HCT116 (cell line): ENCODE measurements at regions not wholly inside any gene's neighbourhood (a gene's known extent, or its start where the extent isn't known, plus 50 kb on each side); places are given as distances from the start of the nearest gene placed in this dataset.

Source experiments
- ATAC-seq: fragments of 200-7000 bp; cut with Tn5 transposase; 2 replicates; pipeline ENCODE4 v1.9.1; 2020; ENCODE audit warnings: mild to moderate bottlenecking, moderate library complexity
- BruUV-seq: library from RNA; stranded (reverse); fragments of 400-500 nt; replicated peaks from 2 replicates; lab custom pipeline; 2021; lab: Mats Ljungman, UMichigan
- CTCF ChIA-PET: fragments of 300-600 bp; sonication (Branson Sonifier 250); formaldehyde crosslinking; loops from one replicate; lab custom pipeline; 2021; ENCODE audit warnings: antibody characterized with exemption; lab: Charles Lee
- POLR2A ChIA-PET: fragments of 300-600, 350-600 bp; sonication (Branson Sonifier 250); formaldehyde crosslinking; loops from one replicate; lab custom pipeline; 2021; ENCODE audit warnings: antibody characterized with exemption; lab: Charles Lee
- RAD21 ChIA-PET, 2 experiments: fragments of 300-600 bp; sonication (Branson Sonifier 250); formaldehyde crosslinking; loops; one replicate each; lab custom pipeline; 2023; ENCODE audit warnings: low total read pairs in 2 of 2; ENCODE audit not compliant: uncharacterized antibody in 2 of 2, unreplicated experiment in 2 of 2, low non-redundant PET in 1 of 2; lab: Charles Lee
- DNase-seq: peaks from one replicate; pipeline ENCODE4 v3.0.0-alpha.2; 2010; ENCODE audit warnings: low read depth, low spot score
- H2AFZ ChIP-seq: fragments of 200-600 bp; shearing (Covaris generic), sonication (generic); 2 replicates; pipeline ENCODE4 v1.6.1; 2017; ENCODE audit warnings: low read depth, mixed run types, mixed read lengths, antibody characterized with exemption, low read length; ENCODE audit not compliant: poor library complexity, severe bottlenecking
- H3K27ac ChIP-seq: 2 replicates; pipeline ENCODE4 v1.5.1; 2012; ENCODE audit warnings: low read depth, low read length
- H3K27me3 ChIP-seq: fragments of 200-600 bp; sonication (generic); 2 replicates; pipeline ENCODE4 v1.6.1; 2016; ENCODE audit warnings: mixed run types, low read length, mixed read lengths; ENCODE audit not compliant: insufficient read depth
- H3K36me3 ChIP-seq, 2 experiments: fragments of 200-500 bp in 1 of 2; fragments of 200-600 bp in 1 of 2; sonication (Bioruptor generic) in 1 of 2; sonication (generic) in 1 of 2; 2 replicates each; pipeline versions ENCODE4 v1.5.1 to v1.6.1; 2014 to 2016; ENCODE audit warnings: low read length in 2 of 2, inconsistent platforms in 1 of 2, mixed read lengths in 1 of 2, mixed run types in 1 of 2; ENCODE audit not compliant: insufficient read depth in 2 of 2, control insufficient read depth in 1 of 2
- H3K4me1 ChIP-seq, 2 experiments: fragments of 200-600 bp in 1 of 2; sonication (generic) in 1 of 2; 2 replicates each; pipeline versions ENCODE4 v1.5.1 to v1.6.1; 2012 to 2017; ENCODE audit warnings: low read length in 2 of 2, inconsistent platforms in 1 of 2, mild to moderate bottlenecking in 1 of 2, mixed read lengths in 1 of 2, mixed run types in 1 of 2, moderate library complexity in 1 of 2; ENCODE audit not compliant: insufficient read depth in 2 of 2, control insufficient read depth in 1 of 2
- H3K4me2 ChIP-seq: fragments of 200-600 bp; sonication (generic); 2 replicates; pipeline ENCODE4 v1.6.1; 2017; ENCODE audit warnings: mixed run types, low read length, mixed read lengths
- H3K4me3 ChIP-seq, 2 experiments: fragments of 200-600 bp in 1 of 2; sonication (generic) in 1 of 2; replicated peaks in 1 of 2; 2 replicates each; pipeline ENCODE4 v1.5.1; 2011 to 2016; ENCODE audit warnings: low read length in 2 of 2, control low read depth in 1 of 2, low read depth in 1 of 2, mild to moderate bottlenecking in 1 of 2, mixed read lengths in 1 of 2, mixed run types in 1 of 2
- H3K79me2 ChIP-seq: fragments of 200-600 bp; sonication (generic); 2 replicates; pipeline ENCODE4 v1.6.1; 2017; ENCODE audit warnings: mild to moderate bottlenecking, mixed run types, low read length, moderate library complexity, mixed read lengths; ENCODE audit not compliant: insufficient read depth
- H3K9ac ChIP-seq: fragments of 200-600 bp; sonication (generic); 2 replicates; pipeline ENCODE4 v1.6.1; 2016; ENCODE audit warnings: low read length, mixed read lengths
- H3K9me2 ChIP-seq: fragments of 200-600 bp; sonication (generic), shearing (Covaris generic); 2 replicates; pipeline ENCODE4 v1.6.1; 2017; ENCODE audit warnings: mixed run types, mild to moderate bottlenecking, moderate library complexity; ENCODE audit not compliant: insufficient read depth
- H3K9me3 ChIP-seq, 2 experiments: fragments of 200-500 bp in 1 of 2; fragments of 200-600 bp in 1 of 2; sonication (Bioruptor generic) in 1 of 2; sonication (generic) in 1 of 2; 2 replicates each; pipeline ENCODE4 v1.6.1; 2014 to 2017; ENCODE audit warnings: low read length in 2 of 2, mixed read lengths in 2 of 2, inconsistent platforms in 1 of 2, low read depth in 1 of 2, mild to moderate bottlenecking in 1 of 2, mixed run types in 1 of 2, moderate library complexity in 1 of 2; ENCODE audit not compliant: control insufficient read depth in 1 of 2, insufficient read depth in 1 of 2
- H4K20me1 ChIP-seq: fragments of 200-600 bp; sonication (generic), shearing (Covaris generic); 2 replicates; pipeline ENCODE4 v1.6.1; 2017; ENCODE audit warnings: mixed run types, mild to moderate bottlenecking, moderate library complexity; ENCODE audit not compliant: insufficient read depth
- CBX3 ChIP-seq: IDR thresholded peaks from 2 replicates; pipeline ENCODE4 v1.6.1; 2012; ENCODE audit warnings: low read depth
- CEBPB ChIP-seq: IDR thresholded peaks from 2 replicates; pipeline ENCODE4 v1.6.1; 2012; ENCODE audit warnings: low read depth
- ELF1 ChIP-seq: IDR thresholded peaks from 2 replicates; pipeline ENCODE4 v1.6.1; 2012; ENCODE audit warnings: low read depth, borderline replicate concordance
- EZH2 ChIP-seq: fragments of 200-600 bp; sonication (generic); IDR thresholded peaks from 2 replicates; pipeline ENCODE4 v1.6.1; 2017; ENCODE audit warnings: antibody characterized with exemption, mixed run types
- FOSL1 ChIP-seq: IDR thresholded peaks from 2 replicates; pipeline ENCODE4 v1.6.1; 2012; ENCODE audit warnings: low read depth
- JUND ChIP-seq: IDR thresholded peaks from 2 replicates; pipeline ENCODE4 v1.6.1; 2012
- MAX ChIP-seq: IDR thresholded peaks from 2 replicates; pipeline ENCODE4 v1.6.1; 2012
- POLR2A ChIP-seq: IDR thresholded peaks from 2 replicates; pipeline ENCODE4 v1.7.0; 2011; ENCODE audit warnings: borderline replicate concordance; ENCODE audit not compliant: insufficient read depth, insufficient read length; ENCODE audit errors: extremely low read depth
- POLR2AphosphoS5 ChIP-seq: IDR thresholded peaks from 2 replicates; pipeline ENCODE4 v1.6.1; 2011; ENCODE audit warnings: mild to moderate bottlenecking, low read depth, low read length, moderate library complexity
- RAD21 ChIP-seq: IDR thresholded peaks from 2 replicates; pipeline ENCODE4 v1.6.1; 2012; ENCODE audit warnings: low read depth, mild to moderate bottlenecking
- REST ChIP-seq: IDR thresholded peaks from 2 replicates; pipeline ENCODE4 v1.6.1; 2012; ENCODE audit warnings: low read depth
- SIN3A ChIP-seq: IDR thresholded peaks from 2 replicates; pipeline ENCODE4 v1.6.1; 2012; ENCODE audit warnings: low read depth
- SP1 ChIP-seq: IDR thresholded peaks from 2 replicates; pipeline ENCODE4 v1.6.1; 2012; ENCODE audit warnings: low read depth
- TCF7L2 ChIP-seq: IDR thresholded peaks from 2 replicates; pipeline ENCODE4 v1.7.0; 2011; ENCODE audit warnings: borderline replicate concordance, inconsistent platforms; ENCODE audit not compliant: insufficient read depth, insufficient read length; ENCODE audit errors: extremely low read depth
- YY1 ChIP-seq: IDR thresholded peaks from 2 replicates; pipeline ENCODE4 v1.6.1; 2011; ENCODE audit warnings: low read length, low read depth, moderate library complexity, mild to moderate bottlenecking; ENCODE audit not compliant: insufficient replicate concordance; ENCODE audit errors: extremely low read depth
- ZNF274 ChIP-seq: fragments of 200-500 bp; sonication (Bioruptor generic); IDR thresholded peaks from 2 replicates; pipeline ENCODE4 v1.6.1; 2014; ENCODE audit warnings: mild to moderate bottlenecking, low read depth, low read length, inconsistent platforms
- intact Hi-C: fragments of 100-400 bp; cut with micrococcal nuclease; formaldehyde crosslinking; loops from 2 replicates; pipeline ENCODE4 v1.10.0; 2022
- TF ChIP-seq, protein P1 (sequence below): IDR thresholded peaks from 2 replicates; pipeline ENCODE4 v1.6.1; 2012
- TF ChIP-seq, protein P2 (sequence below): IDR thresholded peaks from 2 replicates; pipeline ENCODE4 v1.6.1; 2011; ENCODE audit warnings: mild to moderate bottlenecking, low read length, moderate library complexity; ENCODE audit not compliant: insufficient replicate concordance; ENCODE audit errors: extremely low read depth

GRCh38 chr3:87792534-87793336, 266.1 kb downstream of the CGGBP1 start, which contains the start of gene HTR1F (continued):
- no peak for TF ChIP-seq YY1
- TF ChIP-seq JUND: no peak
- no peak for TF ChIP-seq CEBPB

DNA sequence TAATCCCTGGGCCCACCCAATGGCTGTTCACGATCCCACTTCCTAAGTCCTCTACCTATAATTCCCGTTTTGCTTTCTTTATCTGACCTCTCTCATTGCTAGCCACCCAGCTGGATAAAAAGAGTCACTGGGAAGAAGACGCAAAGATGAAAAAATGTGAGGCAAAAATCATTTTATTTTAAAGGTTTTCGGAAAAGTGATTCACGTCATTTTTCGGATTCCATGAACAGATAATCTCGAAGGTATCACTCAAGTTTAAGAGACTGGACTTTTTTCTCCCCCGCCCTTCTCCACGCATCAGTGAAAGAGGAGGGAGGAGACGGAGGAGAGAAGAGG, 266.6 kb downstream of the CGGBP1 start:
- CTCF ChIA-PET: no interaction called here
- intact Hi-C loops: no loop called here
- H3K4me3 ChIP-seq: no peak overlapping the region
- no peaks in the 10 kb centered on the region for H3K9me3 ChIP-seq
- RAD21 ChIA-PET: no interaction called here
- DNase-seq (no peak), ATAC-seq (no peak)
- H3K4me2 ChIP-seq: no peak overlapping the region
- H3K36me3 ChIP-seq: no peaks in the 10 kb centered on the region
- H3K27me3 ChIP-seq: no peaks in the 10 kb centered on the region
- POLR2A ChIA-PET: no interaction called here
- H3K9me2 ChIP-seq: no peaks in the 10 kb centered on the region
- H3K27ac ChIP-seq: no peak overlapping the region
- BruUV-seq: no TSS peak
- H3K4me1 ChIP-seq: no peaks in the 10 kb centered on the region
- H3K79me2 ChIP-seq: no peaks in the 10 kb centered on the region
- no peak overlapping the region for H3K9ac ChIP-seq
- no peak overlapping the region for H2AFZ ChIP-seq
- no peaks in the 10 kb centered on the region for H4K20me1 ChIP-seq
- TF ChIP-seq EZH2: no peak
- no peak for TF ChIP-seq TCF7L2
- TF ChIP-seq RAD21: no peak
- TF ChIP-seq YY1: no peak
- TF ChIP-seq, protein P1, sequence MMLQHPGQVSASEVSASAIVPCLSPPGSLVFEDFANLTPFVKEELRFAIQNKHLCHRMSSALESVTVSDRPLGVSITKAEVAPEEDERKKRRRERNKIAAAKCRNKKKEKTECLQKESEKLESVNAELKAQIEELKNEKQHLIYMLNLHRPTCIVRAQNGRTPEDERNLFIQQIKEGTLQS: no peak
- TF ChIP-seq POLR2A: no peak
- TF ChIP-seq ZNF274: no peak
- no peak for TF ChIP-seq ELF1
- no peak for TF ChIP-seq SP1
- TF ChIP-seq MAX: no peak
- TF ChIP-seq CBX3: no peak
- no peak for TF ChIP-seq SIN3A
- TF ChIP-seq REST: no peak
- TF ChIP-seq FOSL1: no peak
- no peak for TF ChIP-seq CEBPB
- TF ChIP-seq, protein P2, sequence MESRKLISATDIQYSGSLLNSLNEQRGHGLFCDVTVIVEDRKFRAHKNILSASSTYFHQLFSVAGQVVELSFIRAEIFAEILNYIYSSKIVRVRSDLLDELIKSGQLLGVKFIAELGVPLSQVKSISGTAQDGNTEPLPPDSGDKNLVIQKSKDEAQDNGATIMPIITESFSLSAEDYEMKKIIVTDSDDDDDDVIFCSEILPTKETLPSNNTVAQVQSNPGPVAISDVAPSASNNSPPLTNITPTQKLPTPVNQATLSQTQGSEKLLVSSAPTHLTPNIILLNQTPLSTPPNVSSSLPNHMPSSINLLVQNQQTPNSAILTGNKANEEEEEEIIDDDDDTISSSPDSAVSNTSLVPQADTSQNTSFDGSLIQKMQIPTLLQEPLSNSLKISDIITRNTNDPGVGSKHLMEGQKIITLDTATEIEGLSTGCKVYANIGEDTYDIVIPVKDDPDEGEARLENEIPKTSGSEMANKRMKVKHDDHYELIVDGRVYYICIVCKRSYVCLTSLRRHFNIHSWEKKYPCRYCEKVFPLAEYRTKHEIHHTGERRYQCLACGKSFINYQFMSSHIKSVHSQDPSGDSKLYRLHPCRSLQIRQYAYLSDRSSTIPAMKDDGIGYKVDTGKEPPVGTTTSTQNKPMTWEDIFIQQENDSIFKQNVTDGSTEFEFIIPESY: no peak
- no peak for TF ChIP-seq POLR2AphosphoS5
